SK-N-MC (cell line): ENCODE measurements at regions not wholly inside any gene's neighbourhood (a gene's known extent, or its start where the extent isn't known, plus 50 kb on each side); places are given as distances from the start of the nearest gene placed in this dataset.

Experiments
- DNase-seq: peaks from one replicate; pipeline ENCODE4 v3.0.0-alpha.2; 2011; ENCODE audit warnings: low read depth, low spot score
- H3K27ac ChIP-seq: fragments of 200-600 bp; sonication (generic); 2 replicates; pipeline ENCODE4 v1.5.1; 2016; ENCODE audit warnings: mixed run types
- H3K36me3 ChIP-seq: fragments of 200-600 bp; sonication (generic); 2 replicates; pipeline ENCODE4 v1.6.1; 2017; ENCODE audit warnings: antibody characterized with exemption, low read length, mixed read lengths; ENCODE audit not compliant: insufficient read depth
- H3K4me3 ChIP-seq: fragments of 200-600 bp; sonication (generic); 2 replicates; pipeline ENCODE4 v1.5.1; 2016
- H3K9ac ChIP-seq: fragments of 200-600 bp; sonication (generic); 2 replicates; pipeline ENCODE4 v1.8.0; 2017; ENCODE audit warnings: mixed run types, mixed read lengths; ENCODE audit not compliant: insufficient read length
- H3K9me3 ChIP-seq: fragments of 200-600 bp; sonication (generic); 2 replicates; pipeline ENCODE4 v1.6.1; 2017; ENCODE audit warnings: low read depth, mild to moderate bottlenecking, antibody characterized with exemption, low read length, moderate library complexity, mixed read lengths
- EZH2 ChIP-seq: fragments of 200-600 bp; sonication (generic); IDR thresholded peaks from one replicate; pipeline ENCODE4 v1.6.1; 2017; ENCODE audit warnings: antibody characterized with exemption
- FOXP2 ChIP-seq: optimal IDR thresholded peaks from 2 replicates; pipeline ENCODE3; 2011; ENCODE audit warnings: mild to moderate bottlenecking, moderate library complexity; ENCODE audit not compliant: insufficient read depth; ENCODE audit errors: extremely low read length, control extremely low read depth
- POLR2AphosphoS5 ChIP-seq: IDR thresholded peaks from 2 replicates; pipeline ENCODE4 v1.6.1; 2012; ENCODE audit warnings: mild to moderate bottlenecking, low read depth, low read length, borderline replicate concordance

DNA sequence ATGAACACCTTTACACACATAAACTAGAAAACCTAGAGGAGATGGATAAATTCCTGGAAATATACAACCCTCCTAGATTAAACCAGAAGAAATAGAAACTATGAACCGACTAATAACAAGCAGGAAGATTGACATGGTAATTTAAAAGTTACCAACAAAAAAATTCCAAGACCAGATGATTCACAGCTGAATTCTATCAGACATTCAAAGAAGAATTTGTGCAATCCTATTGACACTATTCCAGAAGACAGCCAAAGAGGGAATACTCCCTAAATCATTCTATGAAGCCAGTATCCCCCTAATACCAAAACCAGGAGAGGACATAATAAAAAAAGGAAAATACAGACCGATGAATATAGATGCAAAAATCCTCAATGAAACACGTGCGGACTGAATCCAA lies 102.6 kb upstream of the KRR1 start:
- Histone ChIP-seq H3K9me3 (no peaks in the 10 kb centered on the region), H3K27ac (no peak overlapping the region), H3K9ac (no peak overlapping the region), H3K4me3 (no peak overlapping the region), H3K36me3 (no peaks in the 10 kb centered on the region)
- DNase-seq, result no peak
- TF ChIP-seq POLR2AphosphoS5 (no peak), EZH2 (no peak), FOXP2 (no peak)

- Histone ChIP-seq H3K9ac (no peak overlapping the region), H3K4me3 (no peak overlapping the region), H3K36me3 (no peaks in the 10 kb centered on the region), H3K27ac (no peak overlapping the region), H3K9me3 (no peaks in the 10 kb centered on the region)
- DNase-seq, result no peak
- TF ChIP-seq POLR2AphosphoS5 (no peak), FOXP2 (no peak), EZH2 (no peak)
Measured at GRCh38 chr12:75611041-75611440, 99.6 kb upstream of the KRR1 start.

DNA sequence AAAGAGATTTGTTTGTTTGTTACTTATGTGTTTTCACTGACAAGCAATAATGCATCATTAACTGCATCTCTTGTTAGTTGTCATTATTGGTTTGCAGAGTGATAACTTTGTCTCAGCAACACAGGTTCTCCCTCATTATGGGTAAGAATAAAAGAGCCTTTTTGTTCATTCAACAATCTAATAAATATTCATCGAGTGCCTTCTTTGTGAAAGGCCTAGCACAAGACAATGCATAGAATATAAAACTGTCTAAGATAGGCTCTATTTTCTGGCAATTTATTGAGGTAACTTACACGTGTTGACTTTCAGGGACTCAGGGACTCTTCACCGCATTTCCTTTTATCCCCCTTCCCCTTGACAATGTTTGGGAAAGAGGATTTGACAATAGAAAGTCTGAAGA lies 95.5 kb upstream of the KRR1 start:
- Histone ChIP-seq H3K9ac (no peak overlapping the region), H3K9me3 (no peaks in the 10 kb centered on the region), H3K36me3 (no peaks in the 10 kb centered on the region), H3K4me3 (no peak overlapping the region), H3K27ac (no peak overlapping the region)
- no peak for DNase-seq
- TF ChIP-seq POLR2AphosphoS5 (no peak), FOXP2 (no peak), EZH2 (no peak)

GRCh38 chr12:75606151-75606550 lies 94.7 kb upstream of the KRR1 start:
- Histone ChIP-seq H3K36me3 (no peaks in the 10 kb centered on the region), H3K9me3 (no peaks in the 10 kb centered on the region), H3K27ac (no peak overlapping the region), H3K9ac (no peak overlapping the region), H3K4me3 (no peak overlapping the region)
- TF ChIP-seq FOXP2 (no peak), POLR2AphosphoS5 (no peak), EZH2 (no peak)
- DNase-seq, result no peak

GRCh38 chr12:75603475-75603874 lies 92.1 kb upstream of the KRR1 start:
- TF ChIP-seq EZH2 (no peak), FOXP2 (no peak), POLR2AphosphoS5 (no peak)
- no peak for DNase-seq
- Histone ChIP-seq H3K27ac (no peak overlapping the region), H3K4me3 (no peak overlapping the region), H3K9ac (no peak overlapping the region), H3K36me3 (no peaks in the 10 kb centered on the region), H3K9me3 (no peaks in the 10 kb centered on the region)

- no peak for DNase-seq
- Histone ChIP-seq H3K27ac (no peak overlapping the region), H3K9me3 (no peaks in the 10 kb centered on the region), H3K9ac (no peak overlapping the region), H3K4me3 (no peak overlapping the region), H3K36me3 (no peaks in the 10 kb centered on the region)
- TF ChIP-seq FOXP2 (no peak), POLR2AphosphoS5 (no peak), EZH2 (no peak)
Measured at GRCh38 chr12:75602106-75602505, 90.7 kb upstream of the KRR1 start.

DNA sequence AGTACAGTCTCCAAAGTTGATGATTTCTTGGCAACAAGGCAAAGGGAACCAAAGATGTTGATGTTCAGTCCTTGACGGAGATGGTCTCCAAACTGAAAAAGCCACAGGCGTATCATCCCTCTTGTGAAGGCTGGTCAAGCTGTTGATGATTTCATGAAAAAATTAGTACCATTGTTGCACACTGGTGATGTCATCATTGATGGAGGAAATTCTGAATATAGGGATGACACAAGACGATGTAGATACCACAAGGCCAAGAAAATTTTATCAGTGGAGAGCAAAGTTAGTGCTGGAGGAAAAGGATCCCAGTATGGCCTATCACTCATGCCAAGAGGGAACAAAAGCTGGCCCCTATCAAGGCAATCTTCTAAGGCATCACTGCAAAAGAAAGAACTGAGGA lies 88.7 kb upstream of the KRR1 start:
- Histone ChIP-seq H3K9me3 (no peaks in the 10 kb centered on the region), H3K27ac (no peak overlapping the region), H3K36me3 (no peaks in the 10 kb centered on the region), H3K9ac (no peak overlapping the region), H3K4me3 (no peak overlapping the region)
- no peak for DNase-seq
- TF ChIP-seq POLR2AphosphoS5, result no peak
- TF ChIP-seq FOXP2, result no peak
- TF ChIP-seq EZH2, result no peak

DNA sequence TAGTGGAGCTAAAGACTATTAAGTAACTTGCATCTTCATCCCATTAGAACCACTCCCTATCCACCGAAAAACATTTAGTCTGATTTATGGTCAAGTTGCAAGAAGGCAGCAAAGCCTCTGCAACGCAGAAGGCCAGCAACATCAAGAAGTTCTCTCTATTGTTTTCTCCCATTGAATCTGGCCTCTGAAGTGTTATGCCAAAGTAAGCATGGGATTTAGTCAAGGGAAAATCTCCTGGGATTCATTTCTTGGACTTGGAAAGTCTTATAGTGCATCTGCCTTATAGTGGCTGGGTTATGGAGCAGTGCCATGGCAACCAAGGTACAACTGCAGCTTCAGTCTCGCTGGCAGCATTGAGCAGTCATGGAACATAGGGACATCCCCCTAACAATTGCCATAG lies 87.7 kb upstream of the KRR1 start:
- Histone ChIP-seq H3K27ac (no peak overlapping the region), H3K36me3 (no peaks in the 10 kb centered on the region), H3K9ac (no peak overlapping the region), H3K4me3 (no peak overlapping the region), H3K9me3 (no peaks in the 10 kb centered on the region)
- TF ChIP-seq POLR2AphosphoS5 (no peak), FOXP2 (no peak), EZH2 (no peak)
- no peak for DNase-seq

- H3K9ac ChIP-seq, result no peak overlapping the region
- no peak for TF ChIP-seq POLR2AphosphoS5
- H3K4me3 ChIP-seq, result no peak overlapping the region
- no peaks in the 10 kb centered on the region for H3K36me3 ChIP-seq
- DNase-seq, result no peak
- no peaks in the 10 kb centered on the region for H3K9me3 ChIP-seq
- H3K27ac ChIP-seq, result no peak overlapping the region
Measured at GRCh38 chr12:75596406-75596805, 85.0 kb upstream of the KRR1 start.
